Ureter (tissue), 1 donor: ENCODE measurements at regions not wholly inside any gene's neighbourhood (a gene's known extent, or its start where the extent isn't known, plus 50 kb on each side); places are given as distances from the start of the nearest gene placed in this dataset.
"Not testable (repeated sequence)": the region's sequence is repeated elsewhere in the genome, so short reads cannot be mapped to it uniquely, and the experiment has no call there.

ENCODE experiments used
- DNase-seq: peaks from one replicate; pipeline ENCODE4 v3.0.0-alpha.2; 2020; ENCODE audit warnings: low spot score
- donor health status: DM: yes; HTN: yes; CAD: no.

DNA sequence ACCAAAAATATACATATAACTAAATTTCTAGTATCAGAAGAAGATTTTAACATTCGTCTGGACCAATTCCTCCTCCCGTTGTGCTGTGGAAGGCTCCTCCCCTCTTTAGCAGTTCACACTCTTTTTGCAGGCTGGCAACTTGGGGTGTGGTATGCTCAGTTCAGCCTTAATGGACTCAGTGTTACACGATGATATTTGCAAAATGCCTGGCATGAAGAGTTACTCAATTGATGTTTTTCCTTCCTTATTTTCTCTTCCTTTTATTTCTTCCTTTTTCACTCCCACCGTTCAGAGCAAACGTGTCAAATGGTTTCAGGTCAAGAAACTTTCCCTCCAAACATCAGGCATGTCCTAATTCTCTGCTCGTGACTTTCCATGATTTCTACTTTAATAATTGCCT is 248.3 kb downstream of the PHF14 start:
- DNase-seq, result no peak

DNA sequence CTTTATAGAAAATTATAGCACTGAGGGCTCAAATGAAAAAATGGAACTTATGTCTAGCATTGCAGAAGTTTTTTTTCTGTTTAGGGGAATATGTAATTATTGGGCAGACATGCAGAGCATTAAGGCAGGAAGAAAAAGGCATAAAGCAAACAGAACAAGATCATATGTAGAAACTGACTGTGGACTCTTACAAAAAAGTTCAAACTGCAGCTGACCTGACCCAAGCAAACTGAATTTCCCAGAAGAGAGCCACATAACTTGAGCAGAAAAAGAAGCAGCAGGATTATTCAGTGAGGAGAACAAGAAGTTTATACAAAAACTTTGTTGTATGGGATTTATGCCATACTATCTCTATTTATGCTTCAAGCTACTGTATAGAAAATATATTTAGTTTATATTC is 250.9 kb downstream of the PHF14 start:
- no peak for DNase-seq

DNA sequence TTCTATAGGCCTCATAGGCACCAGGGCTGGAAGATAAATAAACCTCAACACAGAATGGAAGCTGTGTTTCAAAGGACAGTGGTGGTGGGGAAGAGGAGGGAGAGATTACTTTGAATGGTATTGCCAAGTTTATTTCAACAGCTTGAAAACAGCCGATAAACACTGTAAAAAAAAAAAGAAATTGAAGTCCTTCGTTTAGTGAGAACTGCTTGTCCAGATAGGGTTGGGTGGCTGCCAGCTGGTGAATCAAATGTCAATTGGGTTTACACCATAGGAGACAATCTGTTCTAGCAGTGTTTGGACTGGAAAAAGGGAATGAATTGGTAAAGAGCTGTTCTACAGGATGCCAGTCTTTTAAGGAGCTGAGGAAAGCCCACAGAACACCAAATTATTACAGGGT is 254.8 kb downstream of the PHF14 start:
- DNase-seq, result peak; percentile 55

DNA sequence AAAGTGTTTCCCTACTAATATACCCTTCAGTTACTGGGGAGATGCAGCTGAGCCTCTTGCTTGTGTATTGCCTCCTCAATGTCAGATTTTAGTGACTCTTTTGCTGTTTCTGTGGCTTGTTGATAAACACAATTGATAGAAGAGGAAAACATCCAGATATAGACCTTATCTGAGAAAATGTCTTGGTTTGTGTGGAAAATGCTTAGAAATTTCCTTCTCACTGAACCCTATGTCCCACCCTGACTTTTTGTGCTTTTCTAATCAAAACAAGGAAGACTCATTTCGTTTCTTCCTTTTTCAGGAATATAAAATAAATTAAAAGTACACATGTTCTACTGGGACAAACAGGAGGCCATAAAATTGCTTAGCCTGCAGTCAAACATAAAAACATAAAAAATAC is 257.5 kb downstream of the PHF14 start:
- no peak for DNase-seq

DNA sequence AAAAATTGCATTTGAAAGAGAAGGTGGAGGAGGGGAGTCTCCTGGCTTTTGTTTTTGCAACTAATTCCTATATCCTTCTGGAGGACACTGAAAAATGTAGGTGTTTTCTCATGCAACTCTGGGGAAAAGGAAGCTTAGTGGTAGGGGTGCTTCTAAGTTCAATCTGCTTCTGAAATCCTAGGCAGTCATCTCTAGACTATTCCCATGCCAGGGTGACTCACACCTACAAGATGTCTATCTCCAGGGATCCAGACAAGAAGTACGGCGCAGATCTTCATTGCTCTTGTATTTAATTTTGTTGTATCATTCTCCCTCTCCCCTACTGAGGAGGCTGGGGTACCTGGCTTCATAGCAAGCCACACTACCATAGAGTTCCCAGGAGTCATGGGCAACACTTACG is 258.8 kb downstream of the PHF14 start:
- no peak for DNase-seq

DNA sequence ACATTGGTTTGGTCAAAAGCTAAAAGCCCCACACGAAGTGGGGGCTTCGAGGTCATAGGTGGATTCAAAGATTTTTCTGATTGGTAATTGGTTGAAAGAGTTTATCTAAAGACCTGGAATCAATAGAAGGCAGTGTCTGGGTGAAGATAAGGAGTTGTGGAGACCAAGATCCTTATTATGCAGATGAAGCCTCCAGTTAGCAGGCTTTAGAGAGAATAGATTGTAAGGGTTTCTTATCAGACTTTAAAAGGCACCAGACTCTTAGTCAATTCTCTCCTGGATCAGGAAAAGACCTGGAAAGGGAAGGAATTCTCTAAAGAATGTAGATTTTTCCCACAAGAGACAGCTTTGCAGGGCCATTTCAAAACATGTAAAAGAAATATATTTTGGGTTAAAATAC is 260.2 kb downstream of the PHF14 start:
- DNase-seq, result no peak

DNA sequence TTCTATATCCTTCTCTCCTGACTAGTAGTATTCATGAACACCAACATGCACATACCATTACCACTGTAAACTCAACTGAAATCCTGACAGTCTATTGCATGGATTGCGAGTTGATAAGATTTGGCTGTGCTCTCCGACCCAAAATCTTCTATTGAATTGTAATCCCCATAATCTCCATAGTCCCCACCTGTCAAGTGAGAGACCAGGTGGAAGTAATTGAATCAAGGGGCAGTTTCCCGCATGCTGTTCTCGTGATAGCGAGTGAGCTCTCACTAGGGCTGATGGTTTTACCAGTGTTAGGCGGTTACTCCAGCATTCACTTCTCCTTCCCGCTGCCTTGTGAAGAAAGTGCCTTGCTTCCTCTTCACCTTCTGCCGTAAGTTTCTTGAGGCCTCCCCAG is 261.8 kb downstream of the PHF14 start:
- no peak for DNase-seq

DNA sequence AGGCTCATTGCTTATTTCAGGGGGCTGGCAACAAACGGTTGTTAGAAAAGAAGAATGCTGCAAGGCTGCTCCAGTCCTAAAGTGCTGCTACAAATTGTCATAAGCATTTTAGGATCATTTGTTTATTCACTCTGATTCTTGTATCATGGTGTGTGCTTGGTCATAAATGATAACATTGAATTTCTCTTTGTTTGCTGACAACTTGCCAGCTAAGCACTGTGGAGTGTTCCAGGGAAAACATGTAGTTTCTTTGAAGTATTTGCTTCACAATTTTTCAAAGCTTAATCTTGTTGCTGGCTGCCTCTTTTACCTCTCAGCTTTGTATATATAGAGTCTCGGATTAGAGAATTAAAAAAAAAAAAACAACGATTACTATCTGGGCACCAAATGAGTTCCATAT is 263.0 kb downstream of the PHF14 start:
- DNase-seq, result no peak

DNA sequence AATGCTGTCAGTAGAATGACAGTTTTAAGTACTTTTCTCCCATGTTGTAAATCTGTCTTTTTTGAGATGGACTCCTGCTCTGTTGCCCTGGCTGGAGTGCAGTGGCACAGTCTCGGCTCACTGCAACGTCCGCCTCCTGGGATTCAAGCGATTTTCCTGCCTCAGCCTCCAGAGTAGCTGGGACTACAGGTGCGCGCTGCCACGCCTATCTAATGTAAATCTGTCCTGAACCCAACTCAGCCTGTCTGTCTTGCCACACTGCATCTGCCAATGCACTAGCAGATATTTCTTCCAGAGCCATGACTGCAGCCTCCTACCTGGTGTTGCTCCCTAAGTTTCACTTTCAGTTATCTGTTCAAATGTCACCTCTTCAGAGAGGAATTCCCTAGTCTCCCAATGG is 264.1 kb downstream of the PHF14 start:
- no peak for DNase-seq

DNA sequence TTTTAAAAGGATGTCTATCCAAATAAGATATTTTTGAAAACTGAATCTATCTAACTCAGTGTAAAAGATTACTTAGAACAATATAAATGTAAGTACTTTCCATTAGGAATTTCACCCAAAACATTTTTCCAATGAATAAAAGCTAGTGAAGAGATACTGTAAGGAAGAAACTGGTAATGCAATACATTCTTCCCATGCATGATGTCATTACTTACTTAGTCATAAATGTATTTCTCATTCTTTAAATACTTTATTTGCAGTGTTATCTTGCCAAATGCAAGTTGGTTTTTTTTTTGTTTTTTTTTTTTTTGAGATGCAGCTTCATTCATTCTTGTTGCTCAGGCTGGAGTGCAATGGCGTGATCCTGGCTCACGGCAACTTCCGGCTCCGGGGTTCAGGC is 265.6 kb downstream of the PHF14 start:
- no peak for DNase-seq

DNA sequence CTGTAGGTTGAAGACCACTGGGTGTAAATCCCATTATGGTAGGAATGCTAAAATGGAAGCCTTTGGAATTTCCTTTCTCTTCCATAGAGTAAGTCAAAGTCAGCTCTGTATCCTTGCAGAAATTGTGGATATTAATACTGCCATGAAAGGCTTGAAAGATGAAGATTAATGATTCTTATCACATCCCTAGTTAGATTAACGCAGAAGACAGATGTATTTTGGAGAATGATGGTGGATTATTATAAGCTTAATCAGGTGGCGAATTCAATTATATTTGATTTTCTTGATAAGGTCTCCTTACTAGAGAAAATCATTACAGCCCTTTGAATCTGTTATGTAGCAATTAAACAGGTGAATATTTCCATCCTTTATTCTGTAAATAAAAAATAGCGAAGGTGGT is 270.1 kb downstream of the PHF14 start:
- no peak for DNase-seq

DNA sequence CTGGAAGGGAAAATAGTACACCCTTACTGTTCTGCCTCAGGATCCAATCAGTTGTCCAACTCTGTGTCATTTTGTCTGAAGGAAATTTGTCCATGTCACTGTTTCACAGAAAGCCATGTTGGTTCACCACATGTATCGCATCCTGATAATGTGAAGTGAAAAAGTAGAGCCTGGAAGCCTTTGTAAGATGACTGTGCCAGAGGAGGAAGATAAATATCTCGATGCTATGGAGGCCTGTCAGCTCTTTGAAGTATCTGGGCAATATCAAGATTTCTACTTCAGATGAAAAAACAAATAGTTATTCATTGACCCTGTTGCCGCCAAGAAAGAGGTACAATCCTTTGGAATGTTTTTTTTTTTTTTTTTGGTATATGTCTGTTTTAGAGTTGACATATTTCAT is 270.5 kb downstream of the PHF14 start:
- no peak for DNase-seq

DNA sequence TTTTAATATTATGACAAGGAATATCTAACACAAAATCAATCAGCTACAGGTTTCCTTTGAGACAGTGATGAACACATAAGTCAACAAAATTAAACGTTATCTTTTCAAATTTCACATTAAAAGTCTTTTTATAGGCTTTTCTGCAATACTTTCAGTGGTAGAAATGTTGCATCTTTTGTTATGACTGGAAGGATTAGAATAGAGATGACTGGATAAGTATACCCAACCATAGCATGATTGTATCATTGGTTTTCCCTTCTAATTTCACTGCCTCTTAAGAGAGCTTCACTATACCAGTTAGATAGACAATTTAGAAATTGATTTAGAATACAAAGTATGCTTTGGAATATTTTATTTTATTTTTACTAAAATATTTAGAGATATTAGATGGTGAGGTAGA is 273.9 kb downstream of the PHF14 start:
- DNase-seq, result no peak

DNA sequence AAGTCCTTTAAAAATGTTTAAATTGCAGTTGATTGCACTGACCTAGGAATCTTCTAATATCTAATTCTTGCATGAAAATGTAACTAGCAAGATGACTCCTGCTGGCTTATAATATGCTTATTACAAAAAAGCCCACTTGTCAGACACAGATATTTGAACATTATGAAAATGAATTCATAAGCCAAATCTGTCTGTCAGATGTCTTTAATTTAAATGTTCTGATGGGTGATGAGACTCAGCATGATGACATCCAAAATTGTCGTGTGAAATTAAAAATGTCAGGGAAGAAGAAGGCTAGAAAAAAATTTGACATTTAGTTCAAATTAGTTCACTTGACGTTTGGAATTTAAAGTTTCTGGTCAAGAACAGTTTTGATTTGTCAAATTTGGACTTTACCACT is 277.8 kb downstream of the PHF14 start:
- DNase-seq, result no peak

DNA sequence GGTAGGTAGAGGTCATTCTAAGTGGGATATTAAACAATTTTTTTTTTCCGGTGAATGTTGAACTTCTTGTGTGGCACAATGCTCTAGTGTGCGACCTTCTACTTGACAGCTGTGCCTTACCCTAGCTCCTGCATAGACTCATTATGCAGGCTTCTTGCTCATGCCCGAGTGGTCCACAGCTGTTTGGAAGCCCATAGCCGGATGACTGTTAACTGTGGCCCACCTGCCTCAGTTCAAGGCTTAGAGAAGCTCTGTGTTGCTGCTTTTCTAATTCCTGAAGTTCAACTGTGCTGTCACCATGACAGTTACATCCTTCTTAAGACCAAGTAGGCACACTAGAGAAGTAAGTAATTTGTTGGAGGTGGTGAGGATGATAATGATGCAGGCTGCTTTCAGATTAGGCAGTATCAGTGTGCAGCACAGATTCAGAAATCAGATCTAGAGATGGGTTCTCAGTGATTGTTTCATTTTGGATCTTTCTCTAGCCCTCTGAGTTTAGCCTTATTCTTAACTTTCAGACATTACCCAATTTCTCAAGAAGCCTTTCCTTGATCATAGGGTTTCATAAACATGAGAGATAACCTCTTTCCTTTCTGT is 278.4 kb downstream of the PHF14 start:
- DNase-seq, result no peak

DNA sequence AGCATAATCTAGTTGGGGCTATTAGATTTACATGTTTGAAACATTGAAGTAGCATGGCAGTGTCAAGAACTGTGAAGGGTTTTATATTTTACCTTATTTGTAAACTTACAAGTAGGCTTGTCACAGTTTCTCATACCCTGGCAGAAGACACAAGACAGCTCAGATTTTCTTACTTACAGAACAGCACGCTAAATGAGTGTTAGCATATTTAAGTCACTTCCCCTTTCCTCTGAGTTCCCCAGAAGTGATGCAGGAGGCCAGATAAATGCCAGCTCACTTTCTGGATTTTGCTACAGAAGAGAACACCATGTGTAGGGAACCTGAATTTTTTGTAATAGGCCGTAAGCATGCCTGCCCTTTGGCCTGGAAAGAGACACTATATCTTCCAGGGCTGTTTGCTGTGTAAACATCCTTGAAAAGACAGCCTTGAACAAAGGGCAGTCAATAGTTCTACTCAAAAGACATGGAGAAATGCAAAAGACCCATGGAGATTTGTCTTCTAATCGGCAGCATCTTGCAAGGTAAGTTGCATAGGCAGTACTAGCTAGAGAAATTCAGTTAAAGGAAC is 279.1 kb downstream of the PHF14 start:
- DNase-seq, result no peak

DNA sequence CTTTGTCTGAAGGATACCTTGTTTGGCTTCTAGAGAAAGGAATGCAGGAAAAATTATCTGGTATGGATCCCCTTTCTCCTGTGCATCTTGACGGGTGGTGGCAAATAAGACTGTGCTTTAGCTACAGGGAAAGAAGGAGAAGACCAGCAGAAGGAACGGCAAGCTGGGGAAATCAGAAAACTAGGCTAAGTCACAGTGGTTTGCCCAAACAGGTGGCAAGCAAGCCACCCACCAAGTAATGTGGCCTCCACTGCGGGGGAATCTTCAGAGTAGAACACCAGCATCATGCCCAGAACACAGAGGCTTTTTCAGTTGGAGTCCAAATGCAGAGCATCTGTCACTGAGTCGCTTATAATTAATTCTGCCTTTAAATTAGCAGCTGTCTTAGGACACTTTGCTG is 282.8 kb downstream of the PHF14 start:
- no peak for DNase-seq

DNA sequence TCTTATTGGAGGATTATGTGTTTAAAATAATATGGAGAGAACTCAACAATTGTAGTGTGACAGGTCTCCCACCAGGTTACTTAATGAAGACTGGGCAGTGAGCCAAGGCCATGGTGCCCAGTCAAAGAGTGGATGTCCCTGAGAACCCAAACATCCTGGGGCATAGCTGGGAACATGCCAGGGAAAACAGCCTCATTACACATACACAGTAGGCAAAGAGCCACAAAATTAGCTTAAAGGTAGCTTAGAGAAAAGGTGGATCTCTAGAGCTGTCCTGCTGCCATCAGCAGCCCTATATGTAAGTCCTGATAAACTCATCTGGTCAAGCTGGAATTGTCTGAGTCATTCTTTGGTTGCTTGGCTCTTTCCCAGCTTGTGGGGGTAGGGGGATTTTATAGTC is 287.8 kb downstream of the PHF14 start:
- DNase-seq, result no peak

DNA sequence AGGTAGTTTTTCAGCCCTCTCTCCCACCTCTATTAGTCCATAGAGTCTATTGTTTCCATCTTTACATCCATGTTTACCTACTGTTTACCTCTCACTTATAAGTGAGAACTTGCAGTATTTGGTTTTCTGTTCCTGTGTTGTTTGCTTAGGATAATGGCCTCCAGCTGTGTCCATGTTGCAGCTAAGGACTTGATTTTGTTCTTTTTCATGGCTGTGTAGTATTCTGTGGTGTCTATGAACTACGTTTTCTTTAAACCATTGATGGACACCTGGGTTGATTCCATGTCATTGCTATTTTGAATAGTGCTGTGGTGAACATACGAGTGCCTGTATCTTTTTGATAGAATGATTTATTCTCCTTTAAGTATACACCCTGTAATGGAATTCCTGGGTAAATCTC is 292.4 kb downstream of the PHF14 start:
- no peak for DNase-seq

DNA sequence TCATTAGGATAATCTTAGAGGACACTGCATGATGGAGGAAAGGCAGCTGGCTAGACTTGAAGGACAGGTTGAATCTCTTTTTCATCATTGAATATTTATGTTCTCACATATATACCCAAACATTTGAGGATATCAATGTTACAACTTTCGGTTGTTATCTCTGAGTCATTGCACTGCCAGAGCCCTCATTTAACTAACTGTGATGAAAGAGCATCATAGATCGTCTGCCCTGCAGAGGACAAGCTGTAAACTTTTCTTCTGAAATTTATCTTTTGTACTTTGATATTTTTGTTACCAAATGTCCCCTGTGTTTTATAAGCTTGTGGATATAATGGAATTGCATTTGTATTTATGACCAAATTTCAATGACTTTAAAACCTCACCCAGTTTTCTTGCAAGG is 298.7 kb downstream of the PHF14 start:
- DNase-seq, result no peak

DNA sequence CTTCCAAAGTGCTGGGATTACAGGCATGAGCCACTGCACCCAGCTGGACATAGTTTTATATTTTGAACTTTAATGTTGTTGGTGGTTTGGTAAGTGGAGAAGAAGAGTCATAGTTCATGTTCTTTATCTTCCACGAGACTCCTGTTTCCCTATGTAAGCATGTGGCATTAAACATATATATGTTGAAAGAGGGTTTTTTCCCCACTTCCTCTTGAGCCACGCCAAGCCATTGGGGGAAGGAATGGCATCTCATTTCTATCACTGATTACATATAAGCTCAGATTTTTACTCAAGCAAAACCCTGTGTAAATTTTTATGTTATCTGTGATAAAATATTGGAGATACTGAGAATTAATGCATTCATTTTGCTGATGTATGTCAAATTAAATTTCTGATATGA is 300.4 kb downstream of the PHF14 start:
- no peak for DNase-seq

DNA sequence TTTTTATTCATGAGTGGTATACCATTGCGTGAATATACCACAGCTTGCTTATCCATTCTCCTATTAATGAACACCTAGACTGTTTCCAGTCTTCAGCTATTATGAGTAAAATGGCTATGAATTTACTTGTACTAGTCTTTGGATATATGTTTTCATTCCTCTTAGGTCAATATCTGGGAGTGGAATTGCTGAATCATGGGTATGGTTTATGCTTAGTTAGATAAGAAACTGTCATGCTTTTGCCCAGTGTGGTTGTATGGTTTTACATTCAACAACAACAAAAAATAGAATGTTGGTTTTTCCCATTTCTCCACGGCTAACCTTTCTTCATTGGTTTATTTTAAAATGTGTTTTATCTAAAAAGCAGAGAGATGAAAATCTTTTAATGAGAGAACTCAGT is 308.3 kb downstream of the PHF14 start:
- DNase-seq, result no peak

DNA sequence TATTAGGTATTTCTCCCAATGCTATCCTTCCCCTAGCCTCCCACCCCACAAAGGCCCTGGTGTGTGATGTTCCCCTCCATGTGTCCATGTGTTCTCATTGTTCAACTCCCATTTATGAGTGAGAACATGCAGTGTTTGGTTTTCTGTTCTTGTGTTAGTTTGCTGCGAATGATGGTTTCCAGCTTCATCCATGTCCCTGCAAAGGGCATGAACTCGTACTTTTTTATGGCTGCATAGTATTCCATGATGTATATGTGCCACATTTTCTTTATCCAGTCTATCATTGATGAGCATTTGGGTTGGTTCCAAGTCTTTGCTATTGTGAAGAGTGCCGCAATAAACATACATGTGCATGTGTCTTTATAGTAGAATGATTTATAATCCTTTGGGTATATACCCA is 309.9 kb downstream of the PHF14 start:
- DNase-seq, result not testable (repeated sequence)

DNA sequence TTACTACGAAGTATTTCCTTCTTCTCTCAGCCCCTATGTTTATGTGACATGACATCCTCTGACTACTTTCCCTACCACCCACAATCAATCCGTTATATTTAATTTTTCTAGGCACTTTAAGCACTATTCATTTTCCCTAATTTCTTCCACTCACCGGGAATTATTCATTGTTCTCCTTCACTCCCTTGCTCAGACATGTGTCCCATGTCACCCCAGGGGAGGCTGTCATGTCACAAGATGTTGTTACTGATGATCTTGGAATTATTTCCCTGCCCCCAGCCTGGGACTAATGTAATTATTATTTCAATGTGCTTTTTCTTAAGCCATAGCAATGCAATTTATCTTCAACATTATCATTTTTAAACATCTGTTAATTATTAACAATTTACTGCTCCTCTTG is 317.2 kb downstream of the PHF14 start:
- DNase-seq, result no peak

DNA sequence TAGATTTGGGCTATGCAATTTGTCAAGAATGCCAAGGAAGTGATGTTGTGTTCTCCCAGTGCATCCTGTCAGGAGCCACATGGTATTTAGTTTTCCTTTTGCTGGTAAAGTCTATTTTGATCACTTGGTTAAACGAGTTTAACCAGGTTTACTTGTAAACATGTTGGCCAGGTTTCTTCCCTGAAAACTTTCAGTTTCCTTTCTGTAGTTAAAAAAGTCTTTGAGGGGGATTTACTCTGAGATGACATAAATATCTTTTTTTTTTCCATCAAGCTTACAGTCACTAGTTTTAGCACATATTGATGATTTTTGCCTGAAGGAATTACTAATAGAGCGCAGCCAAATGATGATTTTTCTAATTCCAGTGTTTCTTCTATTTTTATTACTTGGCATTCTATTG is 320.5 kb downstream of the PHF14 start:
- no peak for DNase-seq
